GM13977 (cell line): ENCODE measurements at regions not wholly inside any gene's neighbourhood (a gene's known extent, or its start where the extent isn't known, plus 50 kb on each side); places are given as distances from the start of the nearest gene placed in this dataset.
"Not testable (repeated sequence)": the region's sequence is repeated elsewhere in the genome, so short reads cannot be mapped to it uniquely, and the experiment has no call there.

ENCODE experiments used
- DNase-seq: peaks from one replicate; pipeline ENCODE4 v3.0.0; 2012; ENCODE audit warnings: low spot score
- in situ Hi-C: fragments of 300-500 bp; cut with MboI; formaldehyde crosslinking; loops from one replicate; pipeline ENCODE4 v1.12.0; 2022; ENCODE audit warnings: low sequenced_read_pairs, low pct_unique_long_range_greater_than_20kb, mixed read lengths, inconsistent platforms; ENCODE audit not compliant: unreplicated experiment
- TF ChIP-seq, protein P1 (sequence below): IDR thresholded peaks from 2 replicates; pipeline ENCODE4 v1.5.1; 2012; ENCODE audit warnings: mild to moderate bottlenecking, control low read depth; ENCODE audit not compliant: insufficient read depth; ENCODE audit errors: extremely low read depth, missing control alignments

DNA sequence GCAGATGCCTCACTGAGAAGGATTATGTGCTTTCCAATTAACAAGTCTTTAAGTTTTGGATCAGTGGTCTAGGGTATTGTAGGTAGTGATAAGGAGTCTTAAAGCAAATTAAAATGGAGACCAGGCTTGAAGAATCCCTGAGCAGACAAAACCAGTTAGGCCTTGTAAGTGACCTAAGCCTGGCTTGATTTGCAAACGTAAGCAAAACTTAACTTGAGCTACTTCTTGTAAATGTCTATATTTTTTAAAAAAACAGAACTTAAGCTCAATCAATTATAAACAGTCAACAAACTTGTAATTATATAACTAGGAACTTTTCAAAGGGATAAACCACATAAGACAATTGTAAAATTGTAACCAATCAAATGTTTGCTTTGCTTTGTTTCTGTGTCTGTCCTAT lies 72.7 kb upstream of the NALF2 start:
- in situ Hi-C loops: no loop called here
- TF ChIP-seq, protein P1, sequence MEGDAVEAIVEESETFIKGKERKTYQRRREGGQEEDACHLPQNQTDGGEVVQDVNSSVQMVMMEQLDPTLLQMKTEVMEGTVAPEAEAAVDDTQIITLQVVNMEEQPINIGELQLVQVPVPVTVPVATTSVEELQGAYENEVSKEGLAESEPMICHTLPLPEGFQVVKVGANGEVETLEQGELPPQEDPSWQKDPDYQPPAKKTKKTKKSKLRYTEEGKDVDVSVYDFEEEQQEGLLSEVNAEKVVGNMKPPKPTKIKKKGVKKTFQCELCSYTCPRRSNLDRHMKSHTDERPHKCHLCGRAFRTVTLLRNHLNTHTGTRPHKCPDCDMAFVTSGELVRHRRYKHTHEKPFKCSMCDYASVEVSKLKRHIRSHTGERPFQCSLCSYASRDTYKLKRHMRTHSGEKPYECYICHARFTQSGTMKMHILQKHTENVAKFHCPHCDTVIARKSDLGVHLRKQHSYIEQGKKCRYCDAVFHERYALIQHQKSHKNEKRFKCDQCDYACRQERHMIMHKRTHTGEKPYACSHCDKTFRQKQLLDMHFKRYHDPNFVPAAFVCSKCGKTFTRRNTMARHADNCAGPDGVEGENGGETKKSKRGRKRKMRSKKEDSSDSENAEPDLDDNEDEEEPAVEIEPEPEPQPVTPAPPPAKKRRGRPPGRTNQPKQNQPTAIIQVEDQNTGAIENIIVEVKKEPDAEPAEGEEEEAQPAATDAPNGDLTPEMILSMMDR: no peak
- DNase-seq: no peak

DNA sequence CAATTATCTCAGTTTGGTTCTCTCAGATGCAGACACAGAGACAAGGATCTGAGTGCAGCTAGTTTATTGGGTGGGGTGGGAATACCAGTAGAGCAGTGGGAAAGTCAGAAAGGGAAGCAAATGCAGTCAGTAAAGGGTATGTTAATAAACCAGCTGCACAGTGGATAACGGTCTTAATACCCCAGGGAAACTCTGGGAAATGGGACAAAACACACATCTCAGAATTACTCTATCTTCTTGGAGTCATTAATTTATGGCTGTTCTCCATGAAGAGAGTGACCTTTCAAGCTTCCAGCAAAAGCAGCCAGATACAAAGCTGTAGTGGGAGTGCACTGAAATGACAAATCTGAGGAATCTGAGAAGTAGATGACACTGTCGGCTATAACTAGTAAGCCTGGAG lies 73.3 kb upstream of the NALF2 start:
- no peak for DNase-seq
- in situ Hi-C loops: no loop called here
- TF ChIP-seq, protein P1: no peak

DNA sequence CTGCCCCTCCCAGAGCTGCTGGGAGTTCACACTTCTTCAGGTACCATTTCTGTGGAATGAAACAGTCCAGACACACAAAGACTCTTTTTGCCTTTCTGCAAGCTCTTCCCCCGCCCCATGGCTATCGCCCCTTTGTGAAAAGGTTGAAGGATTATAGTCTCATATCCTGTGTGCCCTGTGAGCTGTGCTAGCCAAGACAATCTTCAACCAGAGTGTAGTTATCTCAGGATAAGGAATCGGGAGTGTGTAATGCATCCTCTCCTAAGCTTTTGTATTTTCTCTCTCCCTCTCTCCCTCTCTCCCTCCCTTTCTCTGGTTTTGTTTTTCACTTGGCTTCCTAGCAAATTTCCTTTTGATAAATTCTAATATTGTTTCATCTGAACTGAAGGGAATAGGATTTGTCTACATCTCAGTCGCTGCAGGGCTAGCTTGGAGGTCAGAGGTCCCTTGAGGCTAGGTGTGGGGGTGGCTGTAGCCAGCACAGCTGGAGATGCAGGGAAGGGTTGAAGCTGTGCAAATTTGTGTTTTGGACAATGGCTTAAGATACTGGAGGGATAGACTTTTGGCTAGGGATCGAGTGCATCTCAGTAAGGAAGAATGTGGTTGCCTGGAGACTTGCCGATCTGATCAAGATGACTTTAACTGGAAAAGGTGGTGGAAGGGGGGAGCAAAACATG lies 74.6 kb upstream of the NALF2 start:
- TF ChIP-seq, protein P1: no peak
- no peak for DNase-seq
- in situ Hi-C loops: no loop called here

DNA sequence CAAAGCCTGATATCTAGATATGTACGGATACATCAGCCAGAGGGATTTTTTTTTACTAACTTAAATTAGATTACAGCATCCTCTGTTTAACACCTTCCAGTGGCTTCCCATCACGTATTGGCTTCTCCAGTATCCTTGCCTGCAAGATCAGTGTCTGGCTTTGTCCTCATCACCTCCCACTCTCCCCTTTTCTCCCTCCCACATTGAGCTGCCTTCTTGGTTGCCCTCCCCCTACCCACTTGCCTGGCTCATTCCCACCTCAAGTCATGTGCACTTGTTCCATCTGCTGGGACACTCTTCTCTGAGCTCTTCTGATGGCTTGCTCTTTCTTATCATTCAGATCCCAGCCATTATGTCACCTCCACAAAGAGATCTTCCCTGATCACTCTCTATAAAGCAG lies 75.9 kb upstream of the NALF2 start:
- in situ Hi-C loops: no loop called here
- TF ChIP-seq, protein P1: no peak

DNA sequence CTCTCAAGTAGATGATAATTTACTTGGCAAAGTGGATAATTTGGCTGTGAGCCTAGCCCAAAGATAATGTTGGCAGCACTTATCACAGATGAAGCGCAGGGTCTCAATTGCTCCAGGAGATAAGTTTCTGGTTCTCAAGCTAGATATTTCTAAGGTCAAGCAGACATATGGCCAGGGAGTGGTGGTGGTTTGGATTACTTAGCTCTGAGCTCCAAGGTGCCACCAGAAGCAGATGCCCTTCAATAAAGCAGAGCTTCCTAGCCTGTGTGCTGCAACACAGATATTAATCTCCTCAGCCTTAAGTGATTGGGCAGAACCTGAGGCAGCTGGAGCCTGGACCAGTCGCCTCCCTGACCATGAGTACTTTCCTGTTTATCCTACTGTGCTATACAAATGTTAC lies 79.2 kb upstream of the NALF2 start:
- no peak for DNase-seq
- in situ Hi-C loops: no loop called here
- TF ChIP-seq, protein P1: no peak

More for the DNA sequence above, 75.9 kb upstream of the NALF2 start:
- no peak for DNase-seq

DNA sequence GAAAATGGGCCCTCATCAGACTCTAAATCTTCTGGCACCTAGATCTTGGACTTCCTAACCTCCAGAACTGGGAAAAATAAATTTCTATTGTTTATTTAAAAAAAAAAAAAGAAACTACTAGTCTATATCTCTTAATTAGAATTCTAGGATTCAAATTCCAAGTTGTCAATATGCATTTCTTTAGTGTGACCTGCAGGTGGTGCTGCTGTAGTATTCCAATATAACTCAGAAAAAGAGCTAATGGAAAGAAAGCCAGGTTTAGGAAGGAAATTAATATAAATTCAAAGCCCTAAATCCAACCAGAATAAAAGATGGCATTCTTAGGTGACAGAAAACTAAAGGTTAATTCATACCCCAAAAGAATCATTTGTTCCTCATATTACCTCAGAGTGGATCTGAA lies 80.0 kb upstream of the NALF2 start:
- TF ChIP-seq, protein P1: peak; percentile 55
- in situ Hi-C loops: no loop called here
- no peak for DNase-seq

DNA sequence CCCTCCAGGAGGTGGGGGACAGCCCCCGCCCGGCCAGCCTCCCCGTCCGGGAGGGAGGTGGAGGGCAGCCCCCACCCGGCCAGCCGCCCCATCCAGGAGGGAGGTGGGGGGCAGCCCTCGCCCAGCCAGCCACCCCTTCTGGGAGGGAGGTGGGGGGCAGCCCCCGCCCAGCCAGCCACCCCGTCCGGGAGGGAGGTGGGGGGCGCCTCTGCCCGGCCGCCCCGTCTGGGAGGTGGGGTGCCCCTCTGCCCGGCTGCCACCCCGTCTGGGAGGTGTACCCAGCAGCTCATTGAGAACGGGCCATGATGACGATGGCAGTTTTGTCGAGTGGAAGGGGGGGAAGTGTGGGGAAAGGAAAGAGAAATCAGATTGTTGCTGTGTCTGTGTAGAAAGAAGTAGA lies 81.9 kb upstream of the NALF2 start:
- in situ Hi-C loops, DNase-seq: not testable (repeated sequence)
